ENCODE measurements at regions not wholly inside any gene's neighbourhood (a gene's known extent, or its start where the extent isn't known, plus 50 kb on each side); places are given as distances from the start of the nearest gene placed in this dataset.
A peak's percentile ranks its signal among the peaks of the same experiment; 100 is the strongest.
"Not testable (repeated sequence)": the region's sequence is repeated elsewhere in the genome, so short reads cannot be mapped to it uniquely, and the experiment has no call there.

DNA sequence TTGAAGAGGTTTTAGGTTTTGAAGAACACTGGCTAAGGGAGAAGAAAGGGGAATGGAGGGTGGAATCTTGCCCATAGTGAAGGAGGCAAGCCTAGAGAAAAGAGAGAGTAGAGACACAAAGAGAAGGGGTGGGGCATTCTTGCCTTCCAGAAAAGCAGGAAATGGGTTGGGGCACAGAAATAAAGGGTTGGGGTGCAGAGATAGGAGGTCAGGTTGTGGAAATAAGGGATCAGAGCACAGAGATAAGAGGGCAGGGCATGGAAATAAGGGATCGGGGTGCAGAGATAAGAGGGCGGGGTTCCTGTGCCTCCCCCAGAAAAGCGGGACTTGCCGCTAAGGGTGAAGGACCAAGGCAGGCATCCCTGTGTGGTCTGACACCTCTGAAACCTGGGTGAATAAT lies 69.9 kb downstream of the ALG1L2 start:
- DNase-seq (ENCODE audit: low read depth in 2 of 2) = not testable (repeated sequence)

DNA sequence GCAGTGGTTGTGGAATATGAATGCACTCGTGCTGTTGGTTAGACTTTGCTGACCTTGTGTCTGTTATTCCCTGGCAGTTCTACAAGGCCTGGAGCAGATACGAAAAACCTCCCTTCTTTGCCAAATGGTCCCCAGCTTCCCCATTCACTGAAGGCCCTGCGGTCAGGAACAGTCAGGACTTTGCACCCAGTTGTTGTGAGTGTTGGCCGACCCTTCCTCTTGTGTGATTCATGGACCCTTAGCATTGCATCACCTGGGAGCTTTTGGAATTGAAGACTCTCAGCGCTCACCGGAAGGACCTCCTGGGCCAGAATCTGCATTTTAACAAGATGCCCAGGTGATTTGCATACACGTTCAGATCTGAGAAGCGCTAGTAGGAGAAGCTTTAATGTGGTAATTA lies 71.6 kb downstream of the ALG1L2 start:
- not testable (repeated sequence) for DNase-seq (ENCODE audit: low read depth in 2 of 2)

DNA sequence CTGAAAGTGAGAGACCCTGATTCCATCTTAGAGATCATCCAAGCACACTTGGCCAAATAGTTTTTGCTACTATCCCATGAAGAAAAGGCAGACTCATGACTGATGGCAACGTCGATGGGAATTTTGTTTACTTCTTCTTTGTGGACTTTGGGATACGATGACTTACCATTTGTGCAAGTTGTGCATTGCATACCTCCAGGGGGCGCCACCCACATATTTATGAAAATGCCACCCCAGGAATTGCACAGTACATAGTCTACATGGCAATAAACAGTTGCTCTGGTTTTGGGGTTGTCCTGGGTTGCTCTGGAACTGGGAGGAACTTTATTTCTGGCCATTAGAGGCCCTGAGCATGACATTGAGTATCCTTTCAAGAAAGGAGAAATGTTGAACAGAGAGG lies 73.8 kb downstream of the ALG1L2 start:
- not testable (repeated sequence) for DNase-seq (ENCODE audit: low read depth in 2 of 2)

DNA sequence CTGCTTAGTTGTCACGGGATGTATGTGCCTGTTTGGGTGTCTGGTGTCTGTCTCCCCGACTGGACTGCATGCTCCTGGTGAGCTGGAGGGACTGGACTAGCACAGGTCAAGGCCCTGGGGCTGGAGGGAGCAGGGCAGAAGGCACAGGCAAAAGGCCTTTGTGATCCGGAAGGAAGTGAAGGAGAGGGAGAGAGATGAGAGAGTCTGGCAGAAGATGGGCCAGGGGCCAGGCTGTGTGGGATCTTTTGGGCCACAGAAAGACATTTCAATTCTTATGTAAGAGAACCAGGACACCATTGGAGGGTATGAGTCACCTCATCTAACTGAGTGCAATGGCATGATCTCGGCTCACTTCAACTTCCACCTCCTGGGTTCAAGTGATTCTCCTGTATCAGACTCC lies 85.2 kb downstream of the ALG1L2 start:
- DNase-seq (ENCODE audit: low read depth in 2 of 2) = not testable (repeated sequence)

DNA sequence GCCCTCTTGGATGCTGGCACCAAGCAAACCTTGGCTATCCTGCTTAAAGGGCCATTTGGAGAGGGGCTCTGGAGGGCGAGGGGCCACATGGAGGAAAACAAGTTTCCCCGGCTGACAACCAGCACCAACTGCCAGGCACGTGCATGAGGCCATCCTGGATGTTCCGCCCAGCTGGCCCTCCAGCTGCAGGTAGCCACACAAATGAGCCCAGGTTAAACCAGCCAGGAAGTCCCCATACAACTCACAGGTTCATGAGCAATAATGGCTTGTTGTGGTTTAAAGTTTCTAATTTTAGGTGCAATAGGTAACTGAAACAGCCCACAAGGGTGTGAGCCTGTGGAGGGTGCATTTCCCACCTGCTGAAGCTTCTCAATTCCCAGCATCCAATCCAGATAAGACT lies 93.6 kb downstream of the ALG1L2 start:
- not testable (repeated sequence) for DNase-seq (ENCODE audit: low read depth in 2 of 2)

DNA sequence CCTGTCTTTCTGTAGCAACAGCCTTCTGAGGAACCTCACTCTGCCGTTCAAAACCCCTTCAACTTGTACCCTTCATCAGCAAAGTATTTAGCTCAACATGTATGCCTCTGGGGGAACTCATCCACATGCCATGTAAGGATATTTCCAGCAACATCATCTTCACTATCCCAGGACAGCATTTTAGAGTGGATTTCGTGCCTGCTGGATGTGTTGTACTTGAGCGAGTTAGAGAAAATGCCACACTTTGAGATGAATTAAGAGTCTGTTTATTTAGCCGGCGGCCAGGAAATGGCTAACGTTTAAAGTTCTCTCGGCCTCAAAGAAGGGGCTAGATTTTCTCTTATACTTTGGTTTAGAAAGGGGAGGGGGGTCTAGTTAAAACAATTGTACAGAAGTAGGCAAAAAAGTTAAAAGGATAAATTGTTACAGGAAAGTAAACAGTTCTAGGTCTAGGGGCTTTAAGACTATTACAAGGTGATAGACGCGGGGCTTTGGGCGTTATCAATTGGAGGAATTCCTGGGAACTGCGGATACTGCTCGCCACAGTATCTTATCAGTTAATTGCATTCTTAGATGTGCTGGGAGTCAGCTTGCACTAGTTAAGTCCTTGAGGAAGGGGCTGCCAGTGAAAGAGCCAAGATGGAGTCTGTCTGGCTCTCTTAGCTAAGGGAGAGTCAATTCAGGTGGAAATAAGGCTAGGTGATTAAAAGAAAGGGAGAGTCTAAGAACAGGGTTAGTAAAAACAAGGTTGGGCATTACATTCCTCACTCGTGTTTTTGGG lies 95.0 kb downstream of the ALG1L2 start:
- not testable (repeated sequence) for DNase-seq (ENCODE audit: low read depth in 2 of 2)

DNA sequence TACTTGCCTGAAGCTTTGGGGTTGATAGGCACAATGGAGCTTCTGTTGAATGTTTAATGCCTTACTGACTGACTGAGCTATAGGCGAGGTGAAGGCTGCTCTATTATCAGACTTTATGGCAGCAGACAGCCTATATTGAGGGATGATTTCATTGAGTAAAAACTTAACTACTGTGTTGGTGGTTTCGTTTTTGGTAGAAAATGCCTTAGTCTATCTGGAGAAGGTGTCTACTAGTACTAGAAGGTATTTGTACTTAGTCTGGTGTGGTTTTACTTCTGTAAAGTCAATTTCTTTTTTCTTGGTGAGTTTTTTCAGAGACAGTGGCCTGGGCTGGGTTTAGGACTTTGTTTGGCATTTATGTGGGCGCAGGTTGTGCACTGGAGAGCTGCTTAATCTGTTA lies 97.2 kb downstream of the ALG1L2 start:
- not testable (repeated sequence) for DNase-seq (ENCODE audit: low read depth in 2 of 2)

DNA sequence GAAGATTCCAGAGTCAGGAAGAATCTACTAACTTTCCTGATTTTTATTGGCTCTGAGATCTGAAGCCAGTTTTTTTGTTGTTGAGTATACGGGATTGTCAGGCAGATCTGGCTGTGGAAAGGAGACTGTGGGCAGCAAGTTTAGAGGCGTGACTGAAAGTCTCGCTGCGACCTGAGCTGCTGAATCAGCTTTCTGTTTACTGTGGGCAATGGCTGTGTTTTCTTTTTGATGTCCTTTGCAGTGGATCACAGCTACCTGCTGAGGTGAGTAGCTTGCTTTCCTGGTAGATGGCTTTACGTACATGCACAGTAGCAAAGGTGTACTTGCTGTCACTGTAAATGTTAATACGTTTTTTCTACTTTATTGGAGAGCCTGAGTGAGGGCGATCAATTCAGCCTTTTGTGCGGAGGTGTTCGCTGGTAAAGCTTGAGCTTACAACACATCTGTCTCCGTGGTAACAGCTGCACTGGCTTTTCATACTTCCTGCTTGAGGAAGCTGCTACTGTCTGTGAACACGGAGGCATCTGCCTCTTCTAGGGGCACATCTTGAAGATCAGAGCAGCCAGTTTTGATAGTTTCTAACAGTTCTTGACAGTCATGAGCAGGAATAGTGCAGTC lies 97.8 kb downstream of the ALG1L2 start:
- DNase-seq (ENCODE audit: low read depth in 2 of 2) = peak in 1 of 2 donors; percentile 5

DNA sequence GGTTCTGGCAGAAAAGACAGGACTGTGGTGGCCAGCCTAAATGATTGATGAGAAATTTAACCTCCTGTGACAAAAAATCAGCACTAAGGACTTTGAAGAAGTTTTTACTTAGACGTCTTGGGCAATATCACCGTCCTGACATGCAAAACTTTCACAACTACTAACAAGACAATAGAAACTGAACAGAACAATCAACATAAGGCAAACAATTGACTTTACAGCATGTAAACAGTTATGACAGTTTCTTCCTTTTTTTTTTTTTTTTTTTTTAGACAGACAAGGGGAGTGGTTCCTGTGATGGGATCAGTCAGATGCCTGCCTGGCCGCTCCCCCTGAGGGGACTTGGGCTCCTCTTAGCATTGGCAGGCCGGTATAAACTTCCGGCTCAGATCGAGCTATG lies 100.8 kb downstream of the ALG1L2 start:
- not testable (repeated sequence) for DNase-seq (ENCODE audit: low read depth in 2 of 2)

DNA sequence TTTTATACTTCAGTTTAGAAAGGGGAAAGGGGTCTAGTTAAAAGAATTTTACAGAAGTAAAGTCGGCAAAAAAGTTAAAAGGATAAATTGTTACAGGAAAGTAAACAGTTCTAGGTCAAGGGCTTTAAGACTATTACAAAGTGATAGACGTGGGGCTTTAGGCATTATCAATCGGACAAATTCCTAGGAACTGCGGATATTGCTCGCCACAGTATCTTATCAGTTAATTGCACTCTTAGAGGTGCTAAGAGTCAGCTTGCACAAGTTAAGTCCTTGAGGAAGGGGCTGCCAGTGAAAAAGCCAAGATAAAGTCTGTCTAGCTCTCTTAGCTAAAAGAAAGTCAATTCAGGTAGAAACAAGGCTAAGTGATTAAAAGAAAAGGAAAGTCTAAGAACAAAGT lies 102.1 kb downstream of the ALG1L2 start:
- DNase-seq (ENCODE audit: low read depth in 2 of 2) = not testable (repeated sequence)

DNA sequence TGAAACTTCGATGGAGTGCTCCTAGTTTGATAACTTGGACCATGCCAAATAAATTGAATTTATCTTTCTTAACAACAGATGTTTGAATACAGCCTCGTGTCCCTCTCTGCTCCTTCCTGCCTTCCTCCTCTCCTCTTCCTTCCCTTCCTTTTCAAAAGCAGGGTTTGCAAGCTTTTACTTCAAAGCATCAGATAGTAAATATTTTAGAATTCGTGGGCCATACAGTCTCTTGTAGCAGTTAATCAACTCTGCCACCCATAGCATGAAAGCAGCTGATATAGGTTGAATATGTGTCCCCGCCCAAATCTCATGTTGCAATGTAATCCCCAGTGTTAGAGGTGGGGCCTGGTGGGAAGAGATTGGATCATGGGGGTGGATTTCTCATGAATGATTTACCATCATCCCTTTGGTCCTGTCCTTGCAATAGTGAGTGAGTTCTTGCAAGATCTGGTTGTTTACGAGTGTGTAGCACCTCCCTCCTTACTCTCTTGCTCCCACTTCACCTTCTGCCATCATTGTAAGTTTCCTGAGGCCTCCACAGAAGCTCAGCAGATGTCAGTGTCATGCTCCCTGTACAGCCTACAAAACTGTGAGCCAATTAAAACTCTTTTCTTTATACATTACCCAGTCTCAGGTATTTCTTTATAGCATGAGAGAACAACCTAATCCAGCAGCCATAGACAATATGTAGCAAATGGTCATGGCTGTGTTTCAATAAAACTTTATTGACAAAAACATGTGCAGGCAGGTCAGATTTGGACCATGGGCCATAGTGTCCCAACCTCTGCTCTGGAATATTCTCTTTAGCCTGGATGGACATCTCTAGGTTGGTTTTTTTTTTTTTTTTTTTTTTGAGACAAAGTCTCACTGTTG lies 102.8 kb downstream of the ALG1L2 start:
- DNase-seq (ENCODE audit: low read depth in 2 of 2) = not testable (repeated sequence)

DNA sequence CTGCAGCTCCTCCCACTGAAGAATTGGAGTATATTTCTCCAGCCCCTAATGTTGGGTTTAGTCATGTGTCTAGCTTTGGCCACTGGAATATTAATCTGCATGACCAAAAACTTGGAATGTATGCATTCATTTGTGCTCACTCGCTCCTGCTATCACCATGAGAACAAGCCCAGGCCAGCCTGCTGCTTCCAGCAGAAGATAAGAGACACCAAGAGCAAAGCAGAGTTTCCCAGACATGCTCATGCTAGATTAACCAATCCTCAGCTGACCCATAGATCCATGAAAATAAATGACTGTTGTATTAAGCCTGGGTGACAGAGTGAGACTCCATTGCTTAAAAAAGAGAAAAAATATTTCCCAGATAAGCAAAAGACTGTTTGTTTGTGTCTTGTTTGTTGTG lies 119.6 kb downstream of the ALG1L2 start:
- not testable (repeated sequence) for DNase-seq (ENCODE audit: low read depth in 2 of 2)

DNA sequence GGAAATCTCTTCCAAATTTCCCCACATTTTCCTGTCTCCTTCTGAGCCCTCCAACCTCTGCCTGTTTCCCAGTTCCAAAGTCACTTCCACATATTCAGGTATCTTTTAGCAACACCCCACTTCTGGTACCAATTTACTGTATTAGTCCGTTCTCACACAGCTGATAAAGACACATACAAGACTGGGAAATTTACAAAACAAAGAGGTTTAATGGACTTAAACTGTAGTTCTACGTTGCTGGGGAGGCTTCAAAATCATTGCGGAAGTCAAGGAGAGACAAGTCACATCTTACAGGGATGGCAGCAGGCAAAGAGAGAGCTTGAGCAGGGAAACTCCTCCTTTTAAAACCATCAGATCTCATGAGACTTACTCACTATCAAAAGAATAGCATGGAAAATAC lies 122.0 kb downstream of the ALG1L2 start:
- DNase-seq (ENCODE audit: low read depth in 2 of 2) = not testable (repeated sequence)

DNA sequence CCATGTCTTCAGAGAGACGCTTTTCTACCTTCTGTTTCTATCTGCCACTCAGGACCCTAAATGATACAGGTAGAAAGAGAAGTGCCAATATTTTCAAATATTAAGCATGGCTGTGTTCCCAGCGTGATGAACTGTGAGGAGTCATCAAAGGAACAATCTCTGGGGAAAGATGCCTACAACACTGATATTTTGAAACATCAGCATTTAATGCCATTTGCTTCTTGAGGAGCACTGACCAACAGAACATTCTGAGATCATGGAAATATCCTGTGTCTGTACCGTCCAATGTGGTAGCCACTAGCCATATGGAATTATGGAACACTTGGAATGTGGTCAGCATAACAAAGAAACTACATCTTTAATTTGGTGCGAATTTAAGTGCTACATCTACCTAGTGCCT lies 117.9 kb upstream of the COL6A5 start:
- no peak for DNase-seq (ENCODE audit: low read depth in 2 of 2)

DNA sequence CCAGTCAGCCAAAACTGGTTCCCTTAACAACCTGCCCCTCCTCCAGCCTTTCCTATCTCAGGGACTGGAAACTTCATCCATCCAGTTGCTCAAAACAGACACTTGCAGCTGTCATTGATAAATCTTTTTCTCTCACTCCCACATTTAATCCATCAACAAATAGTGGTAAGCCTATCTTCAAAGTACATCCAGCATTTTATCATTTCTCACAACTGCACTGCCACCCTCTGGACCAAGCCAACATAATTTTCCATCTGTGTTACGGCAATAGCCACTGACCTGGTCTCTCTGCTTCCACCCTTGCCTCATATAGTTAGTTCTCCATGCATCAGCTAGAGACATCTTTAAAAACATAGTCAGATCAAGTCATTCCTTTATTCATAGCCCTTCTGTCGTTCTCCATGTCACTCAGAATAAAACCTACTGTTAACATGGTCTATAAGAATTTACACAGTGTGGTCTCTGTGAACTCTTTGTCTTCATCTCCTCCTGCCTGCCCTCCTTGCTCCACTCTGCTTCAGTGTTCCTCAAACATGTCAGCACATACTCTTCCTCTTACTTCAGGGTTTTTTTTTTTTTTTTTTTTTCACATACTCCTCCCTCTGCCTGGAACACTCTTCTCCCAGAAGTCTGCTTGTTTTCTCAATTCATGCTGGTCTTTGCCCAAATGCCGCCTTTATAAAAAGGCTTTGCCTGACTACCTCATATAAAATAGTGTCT lies 102.5 kb upstream of the COL6A5 start:
- DNase-seq (ENCODE audit: low read depth in 2 of 2) = no peak

DNA sequence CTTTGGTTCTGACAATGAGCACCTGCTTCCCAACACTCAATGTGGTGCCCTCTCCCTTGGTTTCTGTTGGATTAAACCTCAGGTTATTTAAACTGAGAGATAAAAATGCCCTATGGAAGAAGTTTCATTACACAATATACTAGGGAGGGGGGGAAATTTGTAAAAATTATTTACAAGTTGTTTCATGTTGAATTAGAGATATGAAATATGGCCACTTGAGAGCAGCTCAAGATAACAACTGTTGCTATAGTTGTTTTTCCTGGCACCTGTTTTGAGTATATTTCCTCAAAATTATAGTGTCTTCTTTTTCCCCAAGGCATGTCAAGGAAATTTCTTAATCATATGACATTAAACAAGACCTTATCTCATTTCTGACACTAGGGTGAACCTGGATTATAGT lies 101.7 kb upstream of the COL6A5 start:
- no peak for DNase-seq (ENCODE audit: low read depth in 2 of 2)

DNA sequence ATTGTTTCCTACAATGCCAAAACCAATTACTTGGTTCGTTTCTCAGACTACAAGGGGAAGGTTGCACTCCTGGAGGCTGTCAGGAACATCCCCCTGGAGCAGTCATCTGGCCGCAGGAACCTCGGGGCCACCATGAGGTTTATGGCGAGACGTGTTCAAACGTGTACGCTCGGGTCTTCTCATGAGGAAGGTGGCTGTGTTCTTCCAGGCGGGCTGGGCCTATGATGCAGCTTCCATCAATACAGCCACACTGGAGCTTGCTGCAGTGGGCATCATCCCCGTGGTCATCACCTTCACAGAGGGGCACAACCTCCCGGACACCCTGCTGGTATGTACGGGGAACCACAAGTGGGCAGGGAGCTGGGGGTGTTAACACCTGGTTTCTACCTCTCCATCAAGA lies 94.5 kb upstream of the COL6A5 start:
- no peak for DNase-seq (ENCODE audit: low read depth in 2 of 2)

DNA sequence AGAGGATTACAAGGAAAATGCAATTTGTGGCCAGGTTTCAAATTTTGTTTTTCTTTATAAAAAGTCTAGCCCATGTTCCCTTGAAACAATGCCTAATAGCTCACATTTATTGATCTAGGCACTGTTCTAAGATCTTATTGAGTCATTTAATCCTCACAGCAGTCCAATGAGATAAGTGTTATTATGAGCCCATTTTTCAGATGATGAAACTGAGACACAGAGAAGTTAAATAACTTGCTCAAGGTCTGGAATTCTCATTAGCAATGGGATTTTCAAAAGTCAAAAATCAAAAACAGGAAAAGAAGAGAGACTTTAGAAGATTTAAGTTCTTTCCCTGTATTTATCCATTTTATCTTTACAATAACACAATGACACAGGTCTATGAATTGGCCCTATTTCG lies 90.0 kb upstream of the COL6A5 start:
- no peak for DNase-seq (ENCODE audit: low read depth in 2 of 2)

DNA sequence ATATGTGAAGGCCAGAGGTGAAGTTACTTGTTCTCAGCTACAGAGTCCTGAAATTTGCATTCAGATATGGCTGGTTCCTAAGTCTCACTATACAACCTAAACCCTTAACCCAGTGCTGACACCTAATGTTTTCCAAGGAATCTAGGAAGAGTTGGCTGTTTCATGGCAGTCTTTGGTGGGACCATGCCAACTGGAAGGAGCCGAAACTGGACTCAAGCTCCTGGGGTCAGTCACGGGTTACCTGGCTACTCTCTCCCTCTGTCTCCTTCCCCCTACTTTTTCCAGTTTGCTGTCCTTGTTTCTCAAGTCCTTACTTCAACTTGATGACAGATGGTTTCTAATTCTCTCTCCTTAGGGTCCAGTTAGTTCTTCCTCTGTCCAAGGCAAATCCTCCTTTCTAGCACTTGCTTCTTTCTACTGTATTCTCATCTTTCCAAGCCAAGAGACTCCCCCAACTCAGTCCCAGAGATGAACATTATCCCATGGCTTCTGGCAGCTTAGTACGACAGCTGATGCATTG lies 88.6 kb upstream of the COL6A5 start:
- no peak for DNase-seq (ENCODE audit: low read depth in 2 of 2)

DNA sequence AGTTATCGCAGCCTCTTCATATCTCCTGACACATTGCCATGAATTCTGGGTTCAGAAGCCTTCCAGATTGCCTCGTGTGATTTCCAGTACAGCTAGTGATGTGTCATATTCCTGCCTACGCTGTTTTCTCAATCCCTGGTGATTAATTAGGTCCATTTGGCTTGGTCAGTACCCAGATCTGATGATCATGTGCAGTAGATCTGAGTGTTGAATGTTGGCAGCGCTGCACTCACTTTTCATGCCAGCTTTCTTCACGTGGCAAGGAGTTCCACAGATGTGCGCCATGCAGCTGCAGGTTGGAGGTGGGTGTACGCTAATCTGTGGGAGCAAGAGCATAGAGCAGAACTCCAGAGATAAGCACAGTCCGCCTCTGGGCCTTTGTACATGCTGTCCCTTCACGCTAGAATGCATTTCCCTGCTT lies 86.9 kb upstream of the COL6A5 start:
- DNase-seq (ENCODE audit: low read depth in 2 of 2) = no peak

DNA sequence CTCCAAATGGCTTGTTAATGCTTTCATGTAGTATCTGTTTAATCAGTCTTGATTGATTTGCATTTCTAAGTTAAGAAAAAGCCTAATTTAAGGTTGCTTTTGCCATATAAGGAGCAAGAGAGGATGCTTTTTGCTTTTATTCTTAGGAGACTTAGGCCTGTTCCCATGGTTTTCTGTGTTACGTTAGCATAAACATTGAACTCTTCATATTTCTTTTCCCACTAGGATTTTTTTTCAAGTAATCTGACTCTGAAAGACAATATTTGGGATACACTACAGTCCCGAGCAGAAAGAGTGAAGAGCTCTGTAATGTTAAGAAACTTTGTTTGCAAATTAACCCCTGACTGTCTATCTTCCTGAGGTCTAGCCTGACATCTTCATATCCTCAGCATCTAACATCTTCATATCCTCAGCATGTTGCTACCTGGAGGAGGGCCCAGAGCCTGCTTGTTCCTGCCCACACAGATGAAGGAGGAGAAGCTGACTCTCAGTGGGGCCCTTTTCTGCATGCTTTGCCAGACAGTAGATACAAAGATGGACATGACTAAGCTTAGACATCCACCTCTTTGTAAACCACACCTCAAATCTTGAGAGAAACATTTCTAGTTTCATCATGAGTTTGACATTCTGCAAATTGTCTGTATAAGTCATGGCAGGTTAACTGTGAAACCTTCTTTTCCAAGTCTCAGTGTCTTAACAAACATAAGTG lies 86.2 kb upstream of the COL6A5 start:
- no peak for DNase-seq (ENCODE audit: low read depth in 2 of 2)

Data from stimulated activated CD4-positive, alpha-beta T cell treated with anti-CD3 and anti-CD28 coated beads, Interleukin-1b, Interleukin-23, amount 100 ng/mL, for 4 hours (primary cell).